Mammary epithelial cell (primary cell): ENCODE measurements at regions not wholly inside any gene's neighbourhood (a gene's known extent, or its start where the extent isn't known, plus 50 kb on each side); places are given as distances from the start of the nearest gene placed in this dataset.

Experiments used
- CTCF ChIP-seq, 2 donors: IDR thresholded peaks in 1 of 2; conservative IDR thresholded peaks in 1 of 2; 2 replicates each; pipeline ENCODE4 v1.5.1; 2011 to 2012; ENCODE audit warnings: inconsistent platforms in 2 of 2, low read length in 2 of 2, mild to moderate bottlenecking in 2 of 2, control low read depth in 1 of 2, low read depth in 1 of 2; ENCODE audit not compliant: insufficient read depth in 1 of 2; ENCODE audit errors: extremely low read depth in 1 of 2
- EZH2 ChIP-seq: IDR thresholded peaks from 2 replicates; pipeline ENCODE4 v1.6.1; 2012; ENCODE audit warnings: low read length, inconsistent platforms, borderline replicate concordance

DNA sequence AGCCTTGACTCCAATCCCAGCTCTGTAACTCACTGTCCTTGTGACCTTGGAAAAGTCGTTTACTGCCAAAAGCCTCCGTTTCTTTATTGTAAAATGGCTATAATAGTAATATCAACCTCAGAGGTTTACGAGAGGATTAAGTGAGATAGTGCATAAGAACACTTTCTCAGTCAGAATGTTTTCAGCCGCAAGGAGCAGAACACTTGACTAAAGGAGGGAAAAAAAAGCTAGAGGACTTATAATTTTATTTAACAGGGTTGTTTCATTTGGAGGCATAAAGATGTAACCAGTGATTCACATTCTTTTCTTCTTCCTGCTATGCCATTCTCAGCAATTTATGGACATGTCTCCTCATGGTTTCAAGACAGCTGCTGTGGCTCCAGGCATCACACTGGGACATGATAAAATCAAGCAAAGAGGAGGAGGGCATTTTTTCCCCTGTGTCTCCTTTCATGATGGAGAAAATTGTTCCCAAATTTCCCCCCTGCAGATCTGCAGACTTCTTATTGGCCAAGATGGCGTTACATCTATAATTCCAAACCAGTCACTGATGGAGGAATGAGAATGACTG lies 143.0 kb upstream of the PTPN1 start:
- TF ChIP-seq CTCF (conservative IDR thresholded peaks at IDR 0.05 in 1 of 2, IDR thresholded peaks at IDR 0.05 in 1 of 2; ENCODE audit: extremely low read depth in 1 of 2, insufficient read depth in 1 of 2, low read depth in 1 of 2, low read length in 2 of 2) (no peak), EZH2 (no peak)
